ENCODE measurements at regions not wholly inside any gene's neighbourhood (a gene's known extent, or its start where the extent isn't known, plus 50 kb on each side); places are given as distances from the start of the nearest gene placed in this dataset.
A peak's percentile ranks its signal among the peaks of the same experiment; 100 is the strongest.

DNA sequence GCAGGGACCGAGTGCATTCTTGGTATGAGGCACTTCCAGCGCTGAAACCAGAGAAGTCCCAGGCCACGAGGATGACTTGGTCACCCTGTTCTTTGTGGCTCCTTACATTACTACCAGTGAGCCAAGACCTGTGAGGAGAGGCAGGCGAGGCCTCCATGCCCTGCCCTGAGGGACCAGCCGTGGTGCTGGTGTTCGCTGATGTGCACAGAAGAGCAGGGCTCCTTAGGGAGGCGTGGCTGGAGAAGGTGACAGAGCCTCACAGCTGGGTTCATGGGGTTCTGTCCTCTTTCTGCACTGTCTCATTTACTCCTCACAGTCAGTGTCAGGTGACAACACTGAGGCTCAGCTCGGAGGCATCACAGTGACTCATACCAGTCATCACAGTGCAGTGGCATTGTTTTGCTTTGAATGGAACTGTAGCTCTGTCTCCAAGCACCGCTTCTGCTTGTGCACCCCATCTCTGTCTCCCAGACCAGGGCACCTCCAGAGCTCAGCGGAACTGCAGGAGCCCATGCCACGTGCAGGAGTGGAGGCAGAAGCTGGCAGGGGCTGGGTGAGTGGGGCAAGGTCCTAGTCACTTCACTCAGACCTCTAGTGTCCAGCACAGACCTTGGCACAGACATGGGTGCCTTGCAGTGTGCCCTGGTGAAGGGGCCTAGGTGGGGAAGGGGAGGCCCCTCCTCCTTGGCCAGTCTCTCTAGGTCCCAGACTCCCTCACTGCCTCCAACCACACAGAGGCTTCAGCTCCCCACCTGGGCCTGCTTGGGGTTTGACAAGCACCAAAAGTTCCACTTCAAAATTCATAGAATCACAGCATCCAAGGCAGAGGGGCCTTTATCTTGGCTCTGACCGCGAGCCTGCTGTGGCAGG, 310.9 kb downstream of the MATN1 start:
- H3K4me3 Mint-ChIP-seq = no peak overlapping the region
- H3K27me3 Mint-ChIP-seq = peaks cover 22 to 27% of the 10 kb centered on the region in 2 donors
- no peaks in the 10 kb centered on the region for H3K4me1 Mint-ChIP-seq
- H3K36me3 Mint-ChIP-seq = no peaks in the 10 kb centered on the region
- no peak overlapping the region for H3K27ac Mint-ChIP-seq
- ATAC-seq (replicated peaks) = peak; percentile 46 to 71
- no peak for DNase-seq
- H3K9me3 Mint-ChIP-seq = no peaks in the 10 kb centered on the region

DNA sequence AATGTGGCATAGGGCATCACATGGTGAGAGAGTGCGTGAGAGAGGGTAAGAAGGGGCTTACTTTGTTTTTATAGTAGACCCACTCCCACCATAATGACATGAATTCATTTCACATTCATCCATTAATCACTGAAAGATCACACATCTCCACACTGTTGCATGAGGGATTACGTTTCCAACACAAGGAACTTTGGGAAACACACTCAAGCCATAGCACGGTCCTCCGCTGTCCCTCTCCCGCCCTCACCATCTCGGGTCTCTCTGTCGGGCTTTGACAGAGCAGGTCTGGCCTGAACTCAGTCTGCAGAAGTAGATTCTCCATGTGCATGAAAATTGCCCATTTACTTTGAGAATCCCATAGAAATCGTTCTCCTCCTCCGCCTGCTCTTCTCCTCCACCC, 312.2 kb downstream of the MATN1 start:
- Mint-ChIP-seq H3K36me3 (no peaks in the 10 kb centered on the region), H3K4me3 (no peak overlapping the region), H3K9me3 (no peaks in the 10 kb centered on the region), H3K4me1 (no peaks in the 10 kb centered on the region), H3K27ac (no peak overlapping the region), H3K27me3 (peaks cover 22 to 26% of the 10 kb centered on the region in 2 donors)
- no peak for DNase-seq
- no peak for ATAC-seq (replicated peaks)

DNA sequence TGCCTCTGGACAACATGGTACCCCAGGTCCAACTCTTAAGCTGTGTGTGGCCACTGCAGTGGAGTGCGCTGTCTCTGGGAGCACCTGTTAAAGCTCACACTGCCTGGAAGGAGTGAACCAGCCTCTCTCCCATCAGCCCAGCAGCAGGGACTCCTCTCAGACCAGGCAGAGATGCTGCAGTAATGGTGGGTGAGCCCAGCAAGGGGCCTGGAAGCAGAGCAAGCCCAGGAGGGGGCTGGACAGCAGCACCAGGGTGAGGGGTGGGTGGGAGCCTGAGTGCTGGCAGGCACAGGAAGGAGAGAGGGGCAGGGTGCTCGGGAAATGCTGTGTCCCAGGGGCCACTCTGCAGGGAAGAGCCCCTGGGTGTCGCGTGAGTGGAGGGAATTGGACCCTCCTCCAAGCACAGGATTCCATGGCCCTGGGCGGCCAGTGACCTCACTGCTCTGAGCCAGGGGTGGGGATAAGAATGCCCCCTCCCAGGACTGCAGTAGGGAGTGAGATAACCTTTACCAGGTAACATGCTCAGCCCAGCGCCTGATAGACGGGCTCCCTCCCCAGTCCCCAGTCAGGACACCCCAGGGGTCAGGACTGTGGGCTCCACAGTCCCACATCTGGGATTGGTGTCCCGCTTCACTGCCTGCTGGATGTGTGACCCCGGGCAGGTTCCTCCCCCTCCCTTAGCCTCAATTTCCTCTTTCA, 313.1 kb downstream of the MATN1 start:
- no peak overlapping the region for H3K27ac Mint-ChIP-seq
- ATAC-seq (replicated peaks) = no peak
- H3K27me3 Mint-ChIP-seq = peaks cover 23 to 29% of the 10 kb centered on the region in 2 donors
- no peaks in the 10 kb centered on the region for H3K9me3 Mint-ChIP-seq
- no peak for DNase-seq
- no peaks in the 10 kb centered on the region for H3K4me1 Mint-ChIP-seq
- H3K36me3 Mint-ChIP-seq = no peaks in the 10 kb centered on the region
- no peak overlapping the region for H3K4me3 Mint-ChIP-seq

DNA sequence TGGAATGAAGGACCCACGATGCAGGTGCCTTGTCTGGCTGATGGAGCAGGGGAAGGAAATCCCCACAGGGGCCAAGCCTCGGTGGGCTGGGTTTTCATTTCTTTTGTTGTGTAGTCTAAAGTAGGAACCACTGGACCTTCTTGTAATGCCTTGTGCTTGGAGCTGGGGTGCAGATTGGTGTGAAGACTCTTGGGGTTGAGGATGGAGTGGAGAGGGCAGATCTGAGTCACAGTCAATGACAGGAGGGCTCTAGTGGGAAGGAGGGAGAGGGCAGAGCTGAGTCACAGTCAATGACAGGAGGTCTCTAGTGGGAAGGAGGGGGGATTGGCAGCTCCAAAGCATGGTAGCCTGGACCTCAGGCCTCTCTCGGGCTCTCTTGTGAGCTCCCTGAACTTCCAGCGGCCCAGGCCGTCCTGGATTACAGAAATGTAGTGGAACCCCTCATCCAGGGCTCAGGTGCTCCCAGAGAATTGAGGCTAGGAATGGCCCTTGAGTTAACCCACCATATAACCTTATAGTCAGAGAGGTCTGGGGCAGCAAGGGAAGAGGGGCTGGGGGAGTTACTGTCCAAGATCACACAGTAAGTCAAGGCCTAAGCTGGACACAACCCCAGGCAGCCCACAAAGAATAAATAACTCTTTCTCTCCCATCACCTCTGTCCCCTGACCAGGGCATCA, 313.8 kb downstream of the MATN1 start:
- Mint-ChIP-seq H3K9me3 (no peaks in the 10 kb centered on the region), H3K27me3 (peaks cover 23 to 29% of the 10 kb centered on the region in 2 donors), H3K4me3 (no peak overlapping the region), H3K36me3 (no peaks in the 10 kb centered on the region), H3K4me1 (no peaks in the 10 kb centered on the region), H3K27ac (no peak overlapping the region)
- DNase-seq = no peak
- no peak for ATAC-seq (replicated peaks)

DNA sequence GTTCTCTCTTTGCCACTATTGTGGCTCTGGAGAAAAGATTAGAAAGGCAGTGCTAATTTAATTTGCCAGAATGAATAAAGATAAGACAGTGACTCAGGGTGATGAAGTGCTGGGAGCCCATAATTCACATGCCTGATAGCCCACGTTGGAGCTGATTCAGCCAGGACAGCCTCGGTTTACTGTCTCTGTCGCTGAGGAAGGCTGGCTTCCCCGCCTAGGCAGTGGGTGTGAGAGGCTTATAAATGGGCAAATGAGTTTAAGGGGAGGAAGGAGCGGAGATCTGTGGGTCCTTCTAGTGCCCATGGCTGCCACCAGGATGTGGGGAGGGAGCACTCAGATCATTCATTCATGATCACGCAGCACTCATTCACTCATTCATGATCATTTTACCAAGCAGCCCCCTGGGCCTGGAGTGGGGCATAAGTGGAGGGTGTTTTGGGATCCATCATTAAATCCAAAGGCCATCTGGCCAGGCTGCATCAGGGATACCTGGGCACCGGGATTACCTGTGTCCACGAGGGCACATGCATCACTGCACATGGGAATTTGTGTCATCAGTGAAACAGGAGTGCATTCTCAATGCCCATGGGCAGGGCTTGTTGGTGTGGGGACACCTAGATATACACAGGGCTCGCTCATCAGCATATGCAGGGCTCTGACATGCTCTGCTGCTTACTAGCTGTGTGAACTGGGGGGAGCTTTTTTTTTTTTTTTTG, 315.4 kb downstream of the MATN1 start:
- H3K27ac Mint-ChIP-seq = no peak overlapping the region
- H3K9me3 Mint-ChIP-seq = no peaks in the 10 kb centered on the region
- H3K36me3 Mint-ChIP-seq = no peaks in the 10 kb centered on the region
- H3K4me3 Mint-ChIP-seq = no peak overlapping the region
- no peaks in the 10 kb centered on the region for H3K4me1 Mint-ChIP-seq
- ATAC-seq (replicated peaks) (no peak), DNase-seq (no peak)
- peaks cover 24 to 29% of the 10 kb centered on the region in 2 donors for H3K27me3 Mint-ChIP-seq

DNA sequence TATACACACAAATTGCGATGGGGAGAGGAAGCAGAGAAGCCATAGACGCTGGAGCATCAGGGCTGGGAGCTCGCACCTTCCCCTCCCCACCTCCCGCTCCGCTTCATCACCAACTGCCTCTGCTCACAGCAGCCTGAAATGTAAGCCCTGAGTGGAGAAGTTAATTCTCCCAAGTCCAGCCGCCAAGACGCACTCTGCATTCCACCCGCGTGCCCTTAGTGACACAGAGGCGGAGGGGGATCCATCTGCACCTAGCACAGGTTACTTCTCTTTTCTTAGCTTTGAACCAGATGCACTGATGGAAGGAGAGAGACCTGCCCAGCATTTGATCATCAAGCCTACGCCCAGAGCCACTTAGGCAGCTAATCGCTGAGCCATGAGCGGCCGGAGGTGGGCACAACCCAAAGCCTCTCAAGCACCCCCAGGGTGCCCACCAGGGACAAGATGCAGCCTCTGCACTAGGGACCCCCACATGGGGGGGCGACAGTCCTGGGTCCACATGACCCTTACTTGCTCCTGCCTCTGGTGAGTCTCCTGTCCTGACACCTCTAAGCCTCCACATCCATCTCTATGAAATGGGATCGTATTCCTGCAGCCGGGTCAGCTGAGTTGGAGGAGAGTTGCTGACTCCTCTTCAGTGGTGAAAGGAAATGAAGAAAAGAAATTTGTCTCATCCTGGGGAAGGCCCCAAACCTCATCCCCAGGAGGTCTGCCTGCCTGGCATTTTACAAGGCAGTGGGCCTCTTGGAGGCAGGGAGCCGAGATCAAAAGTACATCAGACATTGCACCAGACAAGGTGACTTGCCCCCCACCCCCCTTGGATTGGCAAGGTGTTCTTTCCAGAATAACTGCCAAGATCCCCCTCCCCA, 316.2 kb downstream of the MATN1 start:
- peaks cover 28 to 29% of the 10 kb centered on the region in 2 donors for H3K27me3 Mint-ChIP-seq
- no peaks in the 10 kb centered on the region for H3K4me1 Mint-ChIP-seq
- H3K4me3 Mint-ChIP-seq = no peak overlapping the region
- no peaks in the 10 kb centered on the region for H3K36me3 Mint-ChIP-seq
- no peak overlapping the region for H3K27ac Mint-ChIP-seq
- ATAC-seq (replicated peaks) = no peak
- no peak for DNase-seq
- H3K9me3 Mint-ChIP-seq = no peaks in the 10 kb centered on the region

DNA sequence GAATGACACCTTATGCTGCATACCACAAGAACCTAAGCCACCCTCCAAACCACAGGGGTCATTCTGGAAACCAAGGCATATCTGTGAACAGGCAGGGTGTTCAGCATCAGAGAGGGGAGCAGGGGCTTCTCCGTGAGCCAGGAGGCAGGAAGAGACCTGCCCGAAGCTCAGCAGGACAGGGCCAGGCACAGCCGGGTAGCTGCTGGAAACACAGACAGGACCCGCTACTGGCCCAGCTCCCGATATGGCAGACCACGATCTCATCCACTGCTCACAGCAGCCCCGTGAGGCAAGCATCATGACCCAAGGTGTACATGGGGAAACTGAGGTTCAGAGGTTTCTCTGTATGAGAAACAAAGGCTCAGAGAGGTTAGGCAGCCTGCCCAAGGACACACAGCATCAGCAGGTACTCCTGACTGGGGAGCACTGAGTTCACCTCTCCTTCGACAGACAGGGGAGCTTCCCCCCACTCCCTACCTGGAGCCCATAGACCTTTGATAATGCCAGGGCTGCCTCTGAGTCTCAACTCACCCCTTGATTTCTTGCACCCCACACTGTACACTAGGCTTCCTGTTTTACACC, 317.7 kb downstream of the MATN1 start:
- H3K9me3 Mint-ChIP-seq = peaks cover 2 to 9% of the 10 kb centered on the region in 2 donors
- no peak overlapping the region for H3K27ac Mint-ChIP-seq
- H3K36me3 Mint-ChIP-seq = no peaks in the 10 kb centered on the region
- peaks cover 0 to 5% of the 10 kb centered on the region in 2 donors for H3K4me1 Mint-ChIP-seq
- DNase-seq (no peak), ATAC-seq (replicated peaks) (no peak)
- H3K4me3 Mint-ChIP-seq = no peak overlapping the region
- peaks cover 21 to 24% of the 10 kb centered on the region in 2 donors for H3K27me3 Mint-ChIP-seq

DNA sequence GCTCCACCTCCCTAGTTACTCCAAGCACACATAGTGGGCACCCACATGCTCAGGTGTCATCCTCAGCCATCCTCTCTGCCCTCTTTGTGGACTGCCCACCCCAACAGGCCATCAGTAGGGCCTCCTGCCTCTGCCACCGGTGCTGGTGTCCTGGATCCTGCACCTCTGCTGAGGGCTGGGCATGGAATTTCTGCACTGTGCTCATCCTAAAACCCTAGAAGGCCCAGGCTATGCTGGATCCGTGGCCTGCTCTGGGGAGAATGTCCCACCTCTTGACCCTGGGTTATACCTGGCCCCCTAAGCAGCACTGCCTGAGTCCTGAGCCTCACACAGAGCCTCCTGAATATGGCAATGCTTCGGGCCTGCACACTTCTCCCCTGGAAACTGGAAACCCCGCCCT, 318.3 kb downstream of the MATN1 start:
- peaks cover 0 to 5% of the 10 kb centered on the region in 2 donors for H3K4me1 Mint-ChIP-seq

DNA sequence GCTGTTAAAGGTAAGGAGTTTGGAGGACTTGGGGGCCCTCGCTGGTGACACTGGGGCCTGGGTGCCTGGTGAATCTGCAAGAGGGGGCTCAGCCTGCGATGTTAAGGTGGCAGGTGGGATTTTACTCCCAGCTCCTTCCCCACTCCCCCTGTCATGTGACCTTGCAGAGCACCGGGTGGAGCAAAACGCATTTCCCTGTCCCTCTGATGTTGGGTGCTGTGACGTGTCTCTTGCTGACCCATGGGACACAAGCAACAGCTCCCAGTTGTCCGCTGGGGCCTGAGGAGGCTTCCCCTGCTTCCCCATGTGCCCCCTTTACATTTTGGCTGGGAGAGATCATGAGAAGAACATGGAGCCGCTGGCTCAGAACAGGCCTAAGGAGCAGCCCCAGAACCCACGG, 319.0 kb downstream of the MATN1 start:
- Mint-ChIP-seq H3K27ac (no peak overlapping the region), H3K36me3 (no peaks in the 10 kb centered on the region)

More for the DNA sequence above, 318.3 kb downstream of the MATN1 start:
- Mint-ChIP-seq H3K36me3 (no peaks in the 10 kb centered on the region), H3K27ac (no peak overlapping the region), H3K27me3 (peaks cover 20 to 24% of the 10 kb centered on the region in 2 donors), H3K4me3 (no peak overlapping the region), H3K9me3 (peaks cover 2 to 9% of the 10 kb centered on the region in 2 donors)
- DNase-seq (no peak), ATAC-seq (replicated peaks) (no peak)

DNA sequence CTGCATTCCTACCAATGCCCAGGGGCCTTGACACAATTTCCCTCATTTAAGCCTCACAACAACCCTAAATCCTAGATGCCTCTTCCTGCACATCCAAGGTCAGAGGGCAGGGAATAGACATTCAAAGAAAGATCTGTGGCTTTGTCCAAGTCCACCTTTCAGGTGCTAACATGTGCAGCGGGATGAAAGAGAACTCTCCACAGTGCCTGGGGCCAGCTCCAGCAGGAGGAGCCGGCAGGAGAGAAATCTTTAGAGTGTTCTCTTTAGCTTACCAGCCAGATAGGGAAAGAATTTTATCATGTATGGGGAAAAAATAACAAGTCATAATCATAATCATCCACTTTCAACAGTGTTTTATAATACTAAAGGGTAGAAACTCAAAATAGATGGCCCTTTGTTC, 319.7 kb downstream of the MATN1 start:
- no peak overlapping the region for H3K4me3 Mint-ChIP-seq
- peaks cover 21% of the 10 kb centered on the region in 2 donors for H3K27me3 Mint-ChIP-seq
- ATAC-seq (replicated peaks) = no peak
- H3K4me1 Mint-ChIP-seq = peaks cover 0 to 5% of the 10 kb centered on the region in 2 donors
- no peaks in the 10 kb centered on the region for H3K36me3 Mint-ChIP-seq
- peaks cover 2 to 9% of the 10 kb centered on the region in 2 donors for H3K9me3 Mint-ChIP-seq
- H3K27ac Mint-ChIP-seq = no peak overlapping the region
- DNase-seq = no peak

More for the DNA sequence above, 319.0 kb downstream of the MATN1 start:
- peaks cover 21 to 24% of the 10 kb centered on the region in 2 donors for H3K27me3 Mint-ChIP-seq
- H3K4me1 Mint-ChIP-seq = peaks cover 0 to 5% of the 10 kb centered on the region in 2 donors
- H3K9me3 Mint-ChIP-seq = peaks cover 2 to 9% of the 10 kb centered on the region in 2 donors
- DNase-seq = no peak
- H3K4me3 Mint-ChIP-seq = no peak overlapping the region
- ATAC-seq (replicated peaks) = no peak

DNA sequence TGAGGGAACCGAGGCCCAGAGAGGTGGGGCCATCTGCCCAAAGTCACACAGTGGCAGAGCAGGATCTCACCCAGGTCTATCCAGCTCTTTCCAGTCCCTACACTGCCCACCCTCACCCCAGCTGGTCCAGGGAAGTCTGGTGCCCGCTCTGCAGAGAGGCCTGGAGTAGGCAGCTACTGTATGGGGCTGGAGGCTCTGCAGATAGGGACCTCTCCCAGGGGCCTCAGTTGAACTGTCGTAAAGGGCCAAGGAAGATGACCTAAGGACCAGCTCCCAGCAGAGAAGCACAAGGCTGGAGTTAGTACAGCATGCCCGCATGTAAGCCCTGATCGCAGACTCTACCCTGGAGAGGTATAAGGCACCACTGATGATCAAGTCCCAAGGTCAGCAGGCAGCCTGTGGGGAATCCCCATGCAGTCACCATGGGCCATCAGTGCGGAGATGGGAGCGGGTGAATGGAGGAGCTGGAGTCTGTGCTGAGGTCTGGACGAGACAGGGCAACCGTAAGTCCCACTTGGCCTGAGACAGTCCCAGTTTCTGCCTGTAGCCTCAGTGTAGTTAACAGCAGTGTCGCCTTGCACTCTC, 320.2 kb downstream of the MATN1 start:
- peaks cover 0 to 5% of the 10 kb centered on the region in 2 donors for H3K4me1 Mint-ChIP-seq
- no peak for DNase-seq
- H3K9me3 Mint-ChIP-seq = peaks cover 2 to 9% of the 10 kb centered on the region in 2 donors
- ATAC-seq (replicated peaks) = no peak
- H3K4me3 Mint-ChIP-seq = no peak overlapping the region
- peaks cover 21 to 23% of the 10 kb centered on the region in 2 donors for H3K27me3 Mint-ChIP-seq
- no peaks in the 10 kb centered on the region for H3K36me3 Mint-ChIP-seq
- no peak overlapping the region for H3K27ac Mint-ChIP-seq

DNA sequence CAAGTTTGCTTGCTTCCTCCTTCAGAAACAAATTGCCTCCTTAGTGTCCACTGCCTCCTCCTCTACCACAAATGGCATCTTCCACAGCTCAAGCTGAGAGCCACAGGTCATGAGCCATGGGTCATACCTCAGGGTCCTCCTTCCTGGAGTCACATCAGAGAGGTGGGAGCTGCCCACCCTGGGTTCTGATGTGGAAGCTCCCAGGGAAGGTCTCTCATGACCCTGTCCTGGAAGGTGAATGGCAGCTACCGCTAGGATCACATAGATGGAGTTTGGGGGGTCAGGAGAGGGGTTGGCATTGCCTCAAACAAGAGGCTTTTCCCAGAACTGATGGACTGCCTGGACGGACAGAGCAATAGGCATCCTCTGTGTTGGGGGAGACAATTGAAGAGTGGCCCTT, 321.4 kb downstream of the MATN1 start:
- ATAC-seq (replicated peaks) (no peak), DNase-seq (no peak)
- Mint-ChIP-seq H3K4me3 (no peak overlapping the region), H3K36me3 (no peaks in the 10 kb centered on the region), H3K27ac (no peak overlapping the region), H3K4me1 (peaks cover 0 to 5% of the 10 kb centered on the region in 2 donors), H3K9me3 (peaks cover 2 to 9% of the 10 kb centered on the region in 2 donors), H3K27me3 (peaks cover 21 to 26% of the 10 kb centered on the region in 2 donors)

DNA sequence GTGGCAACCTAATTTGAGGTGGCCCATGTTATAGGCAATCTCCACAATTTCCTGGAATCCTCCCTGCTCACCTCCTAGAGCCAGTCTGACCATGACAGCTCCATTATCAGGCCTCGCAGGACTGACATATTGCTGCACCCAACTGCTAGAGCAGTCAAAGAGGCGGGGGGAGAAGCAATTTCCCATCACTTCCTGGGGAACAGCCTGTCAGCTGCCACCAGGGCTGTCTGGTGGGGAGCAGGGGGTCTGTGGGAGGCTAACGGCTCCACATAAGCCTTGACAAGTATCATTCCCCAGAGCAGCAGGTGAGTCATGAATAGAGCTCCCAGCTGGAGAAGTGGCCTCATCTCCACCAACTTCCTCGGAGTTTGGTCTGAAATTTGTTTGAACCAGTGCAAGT, 322.9 kb downstream of the MATN1 start:
- peaks cover 2 to 9% of the 10 kb centered on the region in 2 donors for H3K9me3 Mint-ChIP-seq
- no peak overlapping the region for H3K27ac Mint-ChIP-seq
- no peaks in the 10 kb centered on the region for H3K36me3 Mint-ChIP-seq
- H3K4me1 Mint-ChIP-seq = peaks cover 0 to 5% of the 10 kb centered on the region in 2 donors
- H3K4me3 Mint-ChIP-seq = no peak overlapping the region
- H3K27me3 Mint-ChIP-seq = peaks cover 17 to 19% of the 10 kb centered on the region in 2 donors
- ATAC-seq (replicated peaks) (no peak), DNase-seq (no peak)
